ENCODE measurements at regions not wholly inside any gene's neighbourhood (a gene's known extent, or its start where the extent isn't known, plus 50 kb on each side); places are given as distances from the start of the nearest gene placed in this dataset.

DNA sequence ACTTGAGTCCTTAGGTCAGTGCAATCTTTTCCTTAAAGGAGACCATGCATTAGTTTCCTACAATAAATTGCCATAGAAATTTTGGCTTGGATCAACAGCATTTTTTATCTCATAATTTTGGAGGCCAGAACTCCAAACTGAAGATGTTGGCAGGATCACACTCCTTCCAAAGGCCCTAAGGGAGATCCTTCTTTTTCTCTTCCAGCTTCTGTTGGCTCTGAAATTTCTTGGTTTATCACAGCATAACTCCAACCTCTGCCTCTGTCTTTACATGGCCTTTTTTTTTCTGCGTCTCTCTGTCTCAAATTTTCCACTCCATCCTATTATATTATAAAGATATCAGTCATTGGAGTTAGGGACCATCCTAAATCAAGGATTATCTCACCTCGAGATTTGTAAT lies 282.2 kb downstream of the STIM2 start:
- TF ChIP-seq CTCF (IDR thresholded peaks at IDR 0.05; ENCODE audit: low read depth, low read length, poor library complexity, severe bottlenecking) (no peak), EZH2phosphoT487 (IDR thresholded peaks at IDR 0.05; ENCODE audit: borderline replicate concordance, low read length) (no peak)

Measured in DOHH2 (cell line).